GM23338 (cell line): ENCODE measurements at regions not wholly inside any gene's neighbourhood (a gene's known extent, or its start where the extent isn't known, plus 50 kb on each side); places are given as distances from the start of the nearest gene placed in this dataset.

Experiments
- ATAC-seq: fragments of 200-7000 bp; cut with Tn5 transposase; 3 replicates; pipeline ENCODE4 v1.9.1; 2020
- DNase-seq: peaks from one replicate; pipeline ENCODE4 v3.0.0-alpha.2; 2015; ENCODE audit warnings: low spot score
- H2AFZ ChIP-seq: fragments of 200-600 bp; sonication (generic); 2 replicates; pipeline ENCODE4 v1.8.0; 2016; ENCODE audit warnings: antibody characterized with exemption, mild to moderate bottlenecking, moderate library complexity
- H3F3A ChIP-seq: fragments of 200-600 bp; sonication (generic); replicated peaks from 2 replicates; pipeline ENCODE4 v1.8.0; 2017; ENCODE audit warnings: antibody characterized with exemption, mixed run types, low read depth
- H3K27ac ChIP-seq: fragments of 200-600 bp; sonication (generic); 2 replicates; pipeline ENCODE4 v1.6.1; 2016; ENCODE audit warnings: low read depth
- H3K27me3 ChIP-seq: fragments of 200-600 bp; sonication (generic); 2 replicates; pipeline ENCODE4 v1.8.0; 2016; ENCODE audit warnings: mild to moderate bottlenecking, mixed run types, moderate library complexity; ENCODE audit not compliant: insufficient read depth
- H3K36me3 ChIP-seq: fragments of 200-600 bp; sonication (generic); 2 replicates; pipeline ENCODE4 v1.8.0; 2016; ENCODE audit warnings: mild to moderate bottlenecking; ENCODE audit not compliant: insufficient read depth
- H3K4me1 ChIP-seq: fragments of 200-600 bp; sonication (generic); 2 replicates; pipeline ENCODE4 v1.8.0; 2016; ENCODE audit warnings: mild to moderate bottlenecking, moderate library complexity; ENCODE audit not compliant: insufficient read depth
- H3K4me2 ChIP-seq: fragments of 200-600 bp; sonication (generic); 2 replicates; pipeline ENCODE4 v1.7.1; 2017; ENCODE audit warnings: mixed run types
- H3K4me3 ChIP-seq: fragments of 200-600 bp; sonication (generic); 2 replicates; pipeline ENCODE4 v1.6.1; 2016; ENCODE audit warnings: mixed run types
- H3K79me2 ChIP-seq: fragments of 200-600 bp; sonication (generic); replicated peaks from 2 replicates; pipeline ENCODE4 v1.8.0; 2017; ENCODE audit warnings: mild to moderate bottlenecking; ENCODE audit not compliant: insufficient read depth
- H3K9me2 ChIP-seq: fragments of 200-600 bp; sonication (generic); 2 replicates; pipeline ENCODE4 v1.8.0; 2017; ENCODE audit not compliant: insufficient read depth
- H4K20me1 ChIP-seq: fragments of 200-600 bp; sonication (generic); replicated peaks from 2 replicates; pipeline ENCODE4 v1.8.0; 2017; ENCODE audit warnings: mild to moderate bottlenecking; ENCODE audit not compliant: insufficient read depth
- H3K27ac Mint-ChIP-seq: 2 replicates; pipeline ENCODE4 v1.8.0; 2020; ENCODE audit warnings: inconsistent platforms, mild to moderate bottlenecking, moderate library complexity, mixed read lengths
- H3K27me3 Mint-ChIP-seq: 3 replicates; pipeline ENCODE4 v1.8.0; 2022; ENCODE audit warnings: low read depth, mild to moderate bottlenecking, moderate library complexity, mixed read lengths, inconsistent platforms; ENCODE audit not compliant: insufficient read depth, poor library complexity
- H3K36me3 Mint-ChIP-seq: 3 replicates; pipeline ENCODE4 v1.8.0; 2021; ENCODE audit warnings: low read depth, mild to moderate bottlenecking, inconsistent platforms, moderate library complexity, mixed read lengths
- H3K4me1 Mint-ChIP-seq: 3 replicates; pipeline ENCODE4 v1.8.0; 2020; ENCODE audit warnings: mild to moderate bottlenecking, inconsistent platforms, mixed read lengths
- H3K4me3 Mint-ChIP-seq: 3 replicates; pipeline ENCODE4 v1.8.0; 2021; ENCODE audit warnings: moderate library complexity, mild to moderate bottlenecking, inconsistent platforms, mixed read lengths
- H3K9me3 Mint-ChIP-seq: 3 replicates; pipeline ENCODE4 v1.8.0; 2020; ENCODE audit warnings: moderate library complexity, mild to moderate bottlenecking, inconsistent platforms, mixed read lengths
- CREB1 ChIP-seq: fragments of 250-450 bp; sonication (Bioruptor Pico); IDR thresholded peaks from 2 replicates; pipeline ENCODE4 v1.5.0; 2020; ENCODE audit warnings: low read depth, mild to moderate bottlenecking, moderate library complexity
- ETS1 ChIP-seq: IDR thresholded peaks from 2 replicates; pipeline ENCODE4 v1.6.1; 2016; ENCODE audit warnings: antibody characterized with exemption
- JUNB ChIP-seq: IDR thresholded peaks from one replicate; pipeline ENCODE4 v1.6.1; 2016; ENCODE audit warnings: antibody characterized with exemption; ENCODE audit not compliant: unreplicated experiment
- NANOG ChIP-seq: IDR thresholded peaks from 2 replicates; pipeline ENCODE4 v1.6.1; 2016; ENCODE audit warnings: antibody characterized with exemption, borderline replicate concordance
- REST ChIP-seq: IDR thresholded peaks from one replicate; pipeline ENCODE4 v1.6.1; 2018; ENCODE audit warnings: antibody characterized with exemption; ENCODE audit not compliant: unreplicated experiment
- ZNF462 ChIP-seq: fragments of 250-450 bp; sonication (Bioruptor Pico); IDR thresholded peaks from 2 replicates; pipeline ENCODE4 v1.5.0; 2020; ENCODE audit warnings: mild to moderate bottlenecking, moderate library complexity

- Mint-ChIP-seq H3K36me3 (no peaks in the 10 kb centered on the region), H3K27me3 (no peaks in the 10 kb centered on the region), H3K4me3 (no peak overlapping the region), H3K4me1 (peaks cover 18% of the 10 kb centered on the region), H3K9me3 (no peaks in the 10 kb centered on the region), H3K27ac (no peak overlapping the region)
- H3K4me2 ChIP-seq: no peak overlapping the region
- H4K20me1 ChIP-seq: no peaks in the 10 kb centered on the region
- H3K27ac ChIP-seq: no peak overlapping the region
- ATAC-seq (no peak), DNase-seq (no peak)
- H3K27me3 ChIP-seq: no peaks in the 10 kb centered on the region
- peaks cover 7% of the 10 kb centered on the region; the same call in 1 of the 2 replicates for H3K9me2 ChIP-seq
- TF ChIP-seq ETS1: no peak
- TF ChIP-seq REST: no peak
- no peak for TF ChIP-seq NANOG
- no peaks in the 10 kb centered on the region for H3F3A ChIP-seq
- H2AFZ ChIP-seq: no peak overlapping the region
- no peaks in the 10 kb centered on the region for H3K79me2 ChIP-seq
- H3K36me3 ChIP-seq: no peaks in the 10 kb centered on the region
- H3K4me3 ChIP-seq: no peak overlapping the region
- peaks cover 13% of the 10 kb centered on the region for H3K4me1 ChIP-seq
Measured at GRCh38 chr3:177517906-177518305, 320.6 kb upstream of the TBL1XR1 start.

GRCh38 chr3:177519588-177519987 is 322.3 kb upstream of the TBL1XR1 start:
- ATAC-seq (no peak), DNase-seq (no peak)
- H3K4me3 Mint-ChIP-seq: no peak overlapping the region
- no peak overlapping the region for H3K4me2 ChIP-seq
- H3K4me3 ChIP-seq: no peak overlapping the region
- H3K4me1 Mint-ChIP-seq: peaks cover 16% of the 10 kb centered on the region
- H3K27ac Mint-ChIP-seq: no peak overlapping the region
- peaks cover 7% of the 10 kb centered on the region; the same call in 1 of the 2 replicates for H3K9me2 ChIP-seq
- H3K27me3 ChIP-seq: no peaks in the 10 kb centered on the region
- no peaks in the 10 kb centered on the region for H3K27me3 Mint-ChIP-seq
- no peaks in the 10 kb centered on the region for H3F3A ChIP-seq
- no peak overlapping the region for H3K27ac ChIP-seq
- H4K20me1 ChIP-seq: no peaks in the 10 kb centered on the region
- H2AFZ ChIP-seq: no peak overlapping the region
- H3K9me3 Mint-ChIP-seq: no peaks in the 10 kb centered on the region
- no peak for TF ChIP-seq CREB1
- no peak for TF ChIP-seq JUNB
- TF ChIP-seq NANOG: no peak
- TF ChIP-seq REST: no peak
- no peak for TF ChIP-seq ZNF462 (CRISPR knock-in tag)
- H3K79me2 ChIP-seq: no peaks in the 10 kb centered on the region
- no peaks in the 10 kb centered on the region for H3K36me3 ChIP-seq
- peaks cover 13% of the 10 kb centered on the region for H3K4me1 ChIP-seq
- no peaks in the 10 kb centered on the region for H3K36me3 Mint-ChIP-seq
